Right ventricle myocardium superior (tissue), 1 donor: ENCODE measurements at regions not wholly inside any gene's neighbourhood (a gene's known extent, or its start where the extent isn't known, plus 50 kb on each side); places are given as distances from the start of the nearest gene placed in this dataset.
A peak's percentile ranks its signal among the peaks of the same experiment; 100 is the strongest.

Source experiments
- ATAC-seq: fragments of 200-7000 bp; cut with Tn5 transposase; one replicate; pipeline ENCODE4 v1.9.1; 2020; ENCODE audit warnings: mild to moderate bottlenecking; ENCODE audit not compliant: poor library complexity
- DNase-seq: peaks from one replicate; pipeline ENCODE4 v3.0.0-alpha.2; 2020
- intact Hi-C: fragments of 100-400 bp; cut with DNase I; formaldehyde crosslinking; loops from one replicate; pipeline ENCODE4 v1.11.2; 2022
- donor health status: DM: no; HTN: yes; CAD: no; lungs with severe emphysema.

- intact Hi-C loops: no loop called here
- DNase-seq: no peak
- no peak for ATAC-seq
Measured at GRCh38 chr6:12415980-12416598, 125.9 kb downstream of the EDN1 start.

GRCh38 chr6:12417191-12417590 is 127.0 kb downstream of the EDN1 start:
- ATAC-seq: no peak
- DNase-seq: no peak
- intact Hi-C loops: no loop called here

- ATAC-seq (no peak), DNase-seq (no peak)
- intact Hi-C loops: no loop called here
Measured at GRCh38 chr6:12418946-12419345, 128.8 kb downstream of the EDN1 start.

- no peak for DNase-seq
- intact Hi-C loops: no loop called here
- no peak for ATAC-seq
Measured at GRCh38 chr6:12419631-12420272, 129.6 kb downstream of the EDN1 start.

- ATAC-seq (no peak), DNase-seq (no peak)
- intact Hi-C loops: no loop called here
Measured at GRCh38 chr6:12420626-12421025, 130.5 kb downstream of the EDN1 start.

- DNase-seq (no peak), ATAC-seq (no peak)
- intact Hi-C loops: no loop called here
Measured at GRCh38 chr6:12421596-12421995, 131.4 kb downstream of the EDN1 start.

- peak; percentile 15 for ATAC-seq
- intact Hi-C loops: no loop called here
- DNase-seq: no peak
Measured at GRCh38 chr6:12422848-12423247, 132.7 kb downstream of the EDN1 start.

GRCh38 chr6:12423832-12424231 is 133.7 kb downstream of the EDN1 start:
- DNase-seq (no peak), ATAC-seq (no peak)
- intact Hi-C loops: no loop called here

GRCh38 chr6:12426121-12426520 is 136.0 kb downstream of the EDN1 start:
- DNase-seq (no peak), ATAC-seq (no peak)
- intact Hi-C loops: no loop called here

GRCh38 chr6:12431023-12431422 is 140.9 kb downstream of the EDN1 start:
- intact Hi-C loops: no loop called here
- DNase-seq (no peak), ATAC-seq (no peak)

- ATAC-seq: no peak
- DNase-seq: no peak
- intact Hi-C loops: no loop called here
Measured at GRCh38 chr6:12436224-12436623, 146.1 kb downstream of the EDN1 start.

- ATAC-seq: no peak
- intact Hi-C loops: no loop called here
Measured at GRCh38 chr6:12436683-12437082, 146.5 kb downstream of the EDN1 start.

GRCh38 chr6:12439296-12439695 is 149.1 kb downstream of the EDN1 start:
- intact Hi-C loops: no loop called here
- ATAC-seq: no peak

More at GRCh38 chr6:12436683-12437082, 146.5 kb downstream of the EDN1 start:
- no peak for DNase-seq

GRCh38 chr6:12440981-12441380 is 150.8 kb downstream of the EDN1 start:
- intact Hi-C loops: no loop called here
- ATAC-seq: no peak
- DNase-seq: no peak

More at GRCh38 chr6:12439296-12439695, 149.1 kb downstream of the EDN1 start:
- DNase-seq: no peak

- ATAC-seq (no peak), DNase-seq (no peak)
- intact Hi-C loops: no loop called here
Measured at GRCh38 chr6:12442455-12442854, 152.3 kb downstream of the EDN1 start.

- ATAC-seq (no peak), DNase-seq (no peak)
- intact Hi-C loops: no loop called here
Measured at GRCh38 chr6:12446394-12446793, 156.2 kb downstream of the EDN1 start.

GRCh38 chr6:12449447-12449846 is 159.3 kb downstream of the EDN1 start:
- ATAC-seq (no peak), DNase-seq (no peak)
- intact Hi-C loops: no loop called here

- ATAC-seq (no peak), DNase-seq (no peak)
- intact Hi-C loops: no loop called here
Measured at GRCh38 chr6:12450467-12450866, 160.3 kb downstream of the EDN1 start.

- DNase-seq (no peak), ATAC-seq (no peak)
- intact Hi-C loops: no loop called here
Measured at GRCh38 chr6:12456343-12456742, 166.2 kb downstream of the EDN1 start.

GRCh38 chr6:12457094-12457493 is 166.9 kb downstream of the EDN1 start:
- no peak for ATAC-seq
- no peak for DNase-seq
- intact Hi-C loops: no loop called here

GRCh38 chr6:12458558-12458957 is 168.4 kb downstream of the EDN1 start:
- ATAC-seq (no peak), DNase-seq (no peak)
- intact Hi-C loops: no loop called here
